Adrenal gland (tissue), 5 donors: ENCODE measurements at regions not wholly inside any gene's neighbourhood (a gene's known extent, or its start where the extent isn't known, plus 50 kb on each side); places are given as distances from the start of the nearest gene placed in this dataset.

Experiments
- CTCF ChIP-seq, 6 experiments: fragments of 450-650 bp in 4 of 6; fragments of 200-600 bp in 2 of 6; sonication (generic) in 1 of 6; IDR thresholded peaks; 1 replicate in 5 of 6; 2 replicates in 1 of 6; pipeline versions ENCODE4 v1.5.1 to v1.8.0; 2016 to 2021; ENCODE audit warnings: antibody characterized with exemption in 6 of 6, mild to moderate bottlenecking in 2 of 6, moderate library complexity in 1 of 6
- POLR2A ChIP-seq, 2 donors: fragments of 450-650 bp; IDR thresholded peaks; one replicate each; pipeline ENCODE4 v1.6.1; 2017; ENCODE audit warnings: antibody characterized with exemption in 2 of 2, mild to moderate bottlenecking in 2 of 2, moderate library complexity in 1 of 2
- donor health status: DM: no; HTN: no; CAD: no.

GRCh38 chrX:124217304-124218251 is 114.9 kb upstream of the TEX13D start:
- TF ChIP-seq CTCF (IDR thresholded peaks at IDR 0.05) (no peak), POLR2A (IDR thresholded peaks at IDR 0.05) (no peak)
